ENCODE measurements at regions not wholly inside any gene's neighbourhood (a gene's known extent, or its start where the extent isn't known, plus 50 kb on each side); places are given as distances from the start of the nearest gene placed in this dataset.
"Not testable (repeated sequence)": the region's sequence is repeated elsewhere in the genome, so short reads cannot be mapped to it uniquely, and the experiment has no call there.

DNA sequence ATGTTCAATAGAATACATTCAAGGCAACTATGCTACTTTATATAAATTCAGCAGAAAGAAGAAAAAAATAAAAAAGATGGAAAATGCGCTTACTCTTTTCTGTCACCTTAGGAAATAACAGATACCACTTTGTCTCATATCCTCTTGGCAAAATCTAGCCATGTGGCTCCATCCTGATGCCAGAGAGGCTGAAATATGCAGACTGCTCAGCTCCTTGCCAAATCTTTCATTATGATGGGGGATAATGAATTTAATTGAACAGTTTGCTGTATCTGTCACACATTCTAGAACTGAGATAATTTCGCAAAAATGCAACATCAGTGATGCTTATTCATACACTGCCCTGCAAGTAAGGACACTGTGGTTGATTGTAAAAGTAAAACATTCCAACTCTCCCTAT is 1081.5 kb downstream of the PLOD2 start:
- no peak overlapping the region for H2AFZ ChIP-seq (ENCODE audit: low read length)
- H3K79me2 ChIP-seq (ENCODE audit: low read length): no peaks in the 10 kb centered on the region
- H4K20me1 ChIP-seq (ENCODE audit: insufficient read depth, low read depth, low read length): no peaks in the 10 kb centered on the region
- no peak overlapping the region for H3K9ac ChIP-seq (ENCODE audit: low read length)
- no peak overlapping the region for H3K4me2 ChIP-seq (ENCODE audit: low read depth, low read length, poor library complexity, severe bottlenecking)
- H3K27me3 ChIP-seq (ENCODE audit: low read length): no peaks in the 10 kb centered on the region
- H3K9me3 ChIP-seq (ENCODE audit: low read length): peaks cover 27% of the 10 kb centered on the region; the same call in 1 of the 2 replicates
- no peaks in the 10 kb centered on the region for H3K36me3 ChIP-seq (ENCODE audit: insufficient read depth, low read length)
- no peaks in the 10 kb centered on the region for H3K9me2 ChIP-seq (replicated peaks; ENCODE audit: insufficient read depth, low read length)
- DNase-seq: no peak
- no peak overlapping the region for H3K27ac ChIP-seq (ENCODE audit: low read length)
- H3K4me1 ChIP-seq (ENCODE audit: low read length): no peaks in the 10 kb centered on the region
- H3K4me3 ChIP-seq (ENCODE audit: low read length): no peak overlapping the region

DNA sequence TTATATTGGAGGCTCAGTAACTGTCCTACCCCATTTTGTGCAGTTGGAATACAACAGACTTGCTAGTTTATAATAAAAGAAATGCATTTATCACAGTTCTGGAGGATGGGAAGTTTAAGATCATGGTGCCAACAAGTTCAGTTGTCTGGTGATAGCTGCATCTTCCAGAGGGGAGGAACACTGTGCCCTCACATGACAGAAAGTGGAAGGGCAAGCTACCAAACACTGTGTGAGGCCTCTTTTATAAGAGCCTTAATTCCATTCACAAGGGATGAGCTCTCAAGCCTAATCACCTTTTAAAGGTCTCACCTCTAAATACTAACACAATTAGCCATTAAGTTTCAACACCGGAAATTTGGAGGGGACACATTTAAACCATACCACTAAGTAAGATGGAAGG is 1073.9 kb downstream of the PLOD2 start:
- no peak for DNase-seq
- Histone ChIP-seq H3K36me3 (ENCODE audit: insufficient read depth, low read length) (no peaks in the 10 kb centered on the region), H3K27me3 (ENCODE audit: low read length) (no peaks in the 10 kb centered on the region), H3K4me1 (ENCODE audit: low read length) (no peaks in the 10 kb centered on the region), H3K27ac (ENCODE audit: low read length) (no peak overlapping the region), H2AFZ (ENCODE audit: low read length) (no peak overlapping the region), H3K79me2 (ENCODE audit: low read length) (no peaks in the 10 kb centered on the region), H3K9ac (ENCODE audit: low read length) (no peak overlapping the region), H3K9me2 (replicated peaks; ENCODE audit: insufficient read depth, low read length) (no peaks in the 10 kb centered on the region), H3K4me2 (ENCODE audit: low read depth, low read length, poor library complexity, severe bottlenecking) (no peak overlapping the region), H4K20me1 (ENCODE audit: insufficient read depth, low read depth, low read length) (no peaks in the 10 kb centered on the region), H3K4me3 (ENCODE audit: low read length) (no peak overlapping the region), H3K9me3 (ENCODE audit: low read length) (peaks cover 14% of the 10 kb centered on the region; the same call in 1 of the 2 replicates)

DNA sequence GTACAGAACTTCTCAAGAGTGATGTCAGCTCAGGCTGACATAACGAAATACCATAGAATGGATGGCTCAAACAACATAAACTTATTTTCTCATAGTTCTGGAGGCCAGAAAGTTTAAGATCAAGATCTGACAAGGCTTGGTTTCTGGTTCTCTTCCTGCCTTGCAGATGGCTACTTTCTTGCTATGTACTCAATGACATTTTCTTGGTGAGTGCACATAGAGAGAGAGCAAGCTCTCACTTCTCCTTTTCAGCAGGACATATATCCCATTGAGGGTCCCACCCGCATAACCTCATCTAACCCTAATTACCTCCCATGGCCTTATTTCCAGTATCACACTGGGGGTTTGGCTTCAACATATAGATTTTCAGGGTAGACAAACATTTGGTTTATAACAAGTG is 1072.1 kb downstream of the PLOD2 start:
- Histone ChIP-seq H3K79me2 (ENCODE audit: low read length) (no peaks in the 10 kb centered on the region), H4K20me1 (ENCODE audit: insufficient read depth, low read depth, low read length) (no peaks in the 10 kb centered on the region), H3K9me2 (replicated peaks; ENCODE audit: insufficient read depth, low read length) (no peaks in the 10 kb centered on the region), H3K4me3 (ENCODE audit: low read length) (no peak overlapping the region), H3K9me3 (ENCODE audit: low read length) (peaks cover 10% of the 10 kb centered on the region; the same call in 1 of the 2 replicates), H2AFZ (ENCODE audit: low read length) (no peak overlapping the region), H3K27me3 (ENCODE audit: low read length) (no peaks in the 10 kb centered on the region), H3K4me2 (ENCODE audit: low read depth, low read length, poor library complexity, severe bottlenecking) (no peak overlapping the region), H3K27ac (ENCODE audit: low read length) (no peak overlapping the region), H3K36me3 (ENCODE audit: insufficient read depth, low read length) (no peaks in the 10 kb centered on the region), H3K9ac (ENCODE audit: low read length) (no peak overlapping the region), H3K4me1 (ENCODE audit: low read length) (no peaks in the 10 kb centered on the region)
- no peak for DNase-seq

DNA sequence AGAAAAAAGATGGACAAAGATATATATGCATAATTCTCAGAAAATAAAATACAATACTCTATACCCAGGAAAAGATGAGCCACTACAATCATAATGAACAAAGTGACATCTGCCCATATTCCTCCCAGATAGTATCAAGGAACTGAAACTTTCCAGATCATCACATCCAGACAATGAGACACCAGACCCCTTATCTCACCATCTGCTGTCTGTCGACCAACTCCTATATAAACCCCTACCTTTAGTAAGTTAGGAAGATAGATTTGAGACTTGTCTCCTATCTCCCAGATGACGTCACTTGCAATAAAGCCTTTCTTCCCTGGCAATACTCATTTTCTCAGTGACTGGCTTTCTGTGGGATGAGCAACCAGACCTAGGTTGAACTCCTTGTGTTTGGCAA is 1071.6 kb downstream of the PLOD2 start:
- H3K27me3 ChIP-seq (ENCODE audit: low read length): no peaks in the 10 kb centered on the region
- no peak overlapping the region for H3K9ac ChIP-seq (ENCODE audit: low read length)
- H3K79me2 ChIP-seq (ENCODE audit: low read length): no peaks in the 10 kb centered on the region
- no peak overlapping the region for H3K4me2 ChIP-seq (ENCODE audit: low read depth, low read length, poor library complexity, severe bottlenecking)
- no peaks in the 10 kb centered on the region for H3K9me2 ChIP-seq (replicated peaks; ENCODE audit: insufficient read depth, low read length)
- H3K4me1 ChIP-seq (ENCODE audit: low read length): no peaks in the 10 kb centered on the region
- no peaks in the 10 kb centered on the region for H3K36me3 ChIP-seq (ENCODE audit: insufficient read depth, low read length)
- H3K9me3 ChIP-seq (ENCODE audit: low read length): peaks cover 7% of the 10 kb centered on the region; the same call in 1 of the 2 replicates
- H2AFZ ChIP-seq (ENCODE audit: low read length): no peak overlapping the region
- no peak overlapping the region for H3K27ac ChIP-seq (ENCODE audit: low read length)
- no peaks in the 10 kb centered on the region for H4K20me1 ChIP-seq (ENCODE audit: insufficient read depth, low read depth, low read length)
- H3K4me3 ChIP-seq (ENCODE audit: low read length): no peak overlapping the region
- DNase-seq: no peak

DNA sequence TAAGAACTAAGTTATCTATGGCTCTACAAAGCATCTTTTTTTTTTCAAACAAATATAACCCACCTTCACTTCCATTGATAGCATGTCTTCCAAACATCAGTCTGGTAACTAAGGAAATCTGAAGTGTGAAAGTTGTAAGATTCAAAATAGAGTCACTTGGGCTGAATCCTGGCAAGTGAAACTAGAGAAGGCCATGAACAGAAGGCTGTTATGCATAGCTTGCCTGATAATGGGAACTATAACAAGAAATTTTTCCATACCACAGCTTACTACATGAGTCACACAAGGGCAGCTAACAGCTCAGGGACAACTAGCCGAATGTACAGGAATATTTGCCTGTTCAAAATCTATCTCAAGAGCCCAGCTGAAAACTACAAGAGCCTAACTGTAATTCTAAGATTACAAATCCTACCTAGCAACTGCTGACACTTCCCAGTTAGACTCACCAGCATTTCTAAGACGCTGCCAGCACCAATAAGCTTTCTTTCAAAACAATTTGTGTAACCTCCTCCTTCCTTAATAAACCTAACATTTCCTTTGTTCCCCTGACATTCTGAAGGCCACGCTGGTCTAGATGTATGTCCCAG is 1066.5 kb downstream of the PLOD2 start:
- H4K20me1 ChIP-seq (ENCODE audit: insufficient read depth, low read depth, low read length): no peaks in the 10 kb centered on the region

DNA sequence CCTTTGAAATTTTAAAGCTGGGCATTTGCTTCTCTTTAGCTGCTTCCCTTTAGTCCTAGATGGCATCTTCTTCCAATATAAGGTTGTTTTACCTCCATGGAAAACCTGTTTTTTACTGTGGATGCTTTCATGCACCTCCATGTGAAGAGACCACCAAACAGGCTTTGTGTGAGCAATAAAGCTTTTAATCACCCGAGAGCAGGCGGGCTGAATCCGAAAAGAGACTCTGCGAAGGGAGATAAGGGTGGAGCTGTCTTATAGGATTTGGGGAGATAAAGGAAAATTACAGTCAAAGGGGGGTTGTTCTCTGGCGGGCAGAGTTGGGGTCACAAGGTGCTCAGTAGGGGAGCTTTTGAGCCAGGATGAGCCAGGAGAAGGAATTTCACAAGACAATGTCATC is 1049.8 kb downstream of the PLOD2 start:
- not testable (repeated sequence) for DNase-seq; H3K9me3 ChIP-seq (ENCODE audit: low read length); H4K20me1 ChIP-seq (ENCODE audit: insufficient read depth, low read depth, low read length); H3K4me1 ChIP-seq (ENCODE audit: low read length); H3K9ac ChIP-seq (ENCODE audit: low read length); H3K9me2 ChIP-seq (replicated peaks; ENCODE audit: insufficient read depth, low read length); H3K27me3 ChIP-seq (ENCODE audit: low read length); H3K4me2 ChIP-seq (ENCODE audit: low read depth, low read length, poor library complexity, severe bottlenecking); H3K27ac ChIP-seq (ENCODE audit: low read length); H2AFZ ChIP-seq (ENCODE audit: low read length); H3K36me3 ChIP-seq (ENCODE audit: insufficient read depth, low read length); H3K4me3 ChIP-seq (ENCODE audit: low read length); H3K79me2 ChIP-seq (ENCODE audit: low read length)

More for the DNA sequence above, 1066.5 kb downstream of the PLOD2 start:
- H3K36me3 ChIP-seq (ENCODE audit: insufficient read depth, low read length): no peaks in the 10 kb centered on the region
- no peak overlapping the region for H3K27ac ChIP-seq (ENCODE audit: low read length)
- peak; percentile 49 for DNase-seq
- no peaks in the 10 kb centered on the region for H3K79me2 ChIP-seq (ENCODE audit: low read length)
- no peak overlapping the region for H2AFZ ChIP-seq (ENCODE audit: low read length)
- H3K4me1 ChIP-seq (ENCODE audit: low read length): no peaks in the 10 kb centered on the region
- no peak overlapping the region for H3K9ac ChIP-seq (ENCODE audit: low read length)
- no peaks in the 10 kb centered on the region for H3K27me3 ChIP-seq (ENCODE audit: low read length)
- H3K9me3 ChIP-seq (ENCODE audit: low read length): peaks cover 3% of the 10 kb centered on the region; the same call in 1 of the 2 replicates
- H3K4me2 ChIP-seq (ENCODE audit: low read depth, low read length, poor library complexity, severe bottlenecking): no peak overlapping the region
- no peak overlapping the region for H3K4me3 ChIP-seq (ENCODE audit: low read length)
- no peaks in the 10 kb centered on the region for H3K9me2 ChIP-seq (replicated peaks; ENCODE audit: insufficient read depth, low read length)

DNA sequence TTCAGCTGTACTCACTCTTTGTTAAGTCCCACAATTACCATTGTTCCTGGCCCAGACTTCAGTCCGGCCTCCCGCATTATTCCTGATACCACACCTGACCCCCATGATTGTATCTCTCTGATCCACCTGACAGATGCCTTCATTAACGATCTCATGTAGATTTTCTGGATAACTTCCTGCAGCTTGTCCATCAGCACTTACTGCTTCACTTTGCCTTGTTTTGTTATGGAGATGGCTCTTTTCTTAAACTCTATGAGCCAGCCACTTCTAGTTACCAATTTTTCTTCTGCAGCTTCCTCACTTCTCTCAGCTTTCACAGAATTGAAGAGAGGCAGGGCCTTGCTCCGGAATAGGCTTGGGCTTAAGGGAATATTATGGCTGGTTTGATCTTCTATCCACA is 1044.2 kb downstream of the PLOD2 start:
- Histone ChIP-seq H3K79me2 (ENCODE audit: low read length) (no peaks in the 10 kb centered on the region), H3K4me3 (ENCODE audit: low read length) (no peak overlapping the region), H3K9ac (ENCODE audit: low read length) (no peak overlapping the region), H3K4me1 (ENCODE audit: low read length) (no peaks in the 10 kb centered on the region), H4K20me1 (ENCODE audit: insufficient read depth, low read depth, low read length) (no peaks in the 10 kb centered on the region), H3K9me3 (ENCODE audit: low read length) (peaks cover 4% of the 10 kb centered on the region), H2AFZ (ENCODE audit: low read length) (no peak overlapping the region), H3K9me2 (replicated peaks; ENCODE audit: insufficient read depth, low read length) (no peaks in the 10 kb centered on the region), H3K27me3 (ENCODE audit: low read length) (no peaks in the 10 kb centered on the region), H3K4me2 (ENCODE audit: low read depth, low read length, poor library complexity, severe bottlenecking) (no peak overlapping the region), H3K36me3 (ENCODE audit: insufficient read depth, low read length) (no peaks in the 10 kb centered on the region), H3K27ac (ENCODE audit: low read length) (no peak overlapping the region)
- no peak for DNase-seq

DNA sequence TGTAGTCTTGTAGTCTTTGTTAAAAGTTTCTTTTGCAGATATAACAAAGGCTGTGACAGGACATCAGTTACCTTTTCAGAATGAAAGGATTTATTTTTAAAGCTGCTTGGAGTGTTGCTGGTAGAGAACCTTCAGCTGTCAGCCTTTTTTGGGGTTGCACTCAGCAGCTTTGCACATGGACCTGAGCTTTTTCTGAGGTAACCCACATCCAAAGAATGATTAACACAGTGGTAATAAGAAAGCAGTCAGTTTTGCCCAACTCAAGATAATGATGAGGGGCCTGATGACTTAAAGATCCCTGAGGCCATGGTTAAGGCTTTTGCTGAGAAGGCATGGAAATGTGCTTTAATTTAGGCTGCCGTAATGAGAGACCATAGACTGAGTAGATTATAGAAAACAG is 1042.7 kb downstream of the PLOD2 start:
- Histone ChIP-seq H3K4me3 (ENCODE audit: low read length) (no peak overlapping the region), H3K9me2 (replicated peaks; ENCODE audit: insufficient read depth, low read length) (no peaks in the 10 kb centered on the region), H3K4me1 (ENCODE audit: low read length) (no peaks in the 10 kb centered on the region), H3K27me3 (ENCODE audit: low read length) (no peaks in the 10 kb centered on the region), H4K20me1 (ENCODE audit: insufficient read depth, low read depth, low read length) (no peaks in the 10 kb centered on the region), H3K36me3 (ENCODE audit: insufficient read depth, low read length) (no peaks in the 10 kb centered on the region), H3K9ac (ENCODE audit: low read length) (no peak overlapping the region), H3K79me2 (ENCODE audit: low read length) (no peaks in the 10 kb centered on the region), H3K4me2 (ENCODE audit: low read depth, low read length, poor library complexity, severe bottlenecking) (no peak overlapping the region), H2AFZ (ENCODE audit: low read length) (no peak overlapping the region), H3K9me3 (ENCODE audit: low read length) (peaks cover 4% of the 10 kb centered on the region), H3K27ac (ENCODE audit: low read length) (no peak overlapping the region)
- DNase-seq: no peak

Measured in Karpas-422 (cell line).